EH (cell line): ENCODE measurements at regions not wholly inside any gene's neighbourhood (a gene's known extent, or its start where the extent isn't known, plus 50 kb on each side); places are given as distances from the start of the nearest gene placed in this dataset.

Experiments used
- DNase-seq: peaks from one replicate; pipeline ENCODE4 v3.0.0-alpha.2; 2015; ENCODE audit warnings: low read depth

- no peak for DNase-seq
These were observed 255.9 kb downstream of the SEC23A start for GRCh38 chr14:38847161-38847560.

- DNase-seq: peak; percentile 12
These were observed 263.2 kb downstream of the SEC23A start for GRCh38 chr14:38839694-38840365.

- DNase-seq: no peak
These were observed 264.1 kb downstream of the SEC23A start for GRCh38 chr14:38838979-38839323.

GRCh38 chr14:38838049-38838978 is 264.7 kb downstream of the SEC23A start:
- no peak for DNase-seq

GRCh38 chr14:38837343-38838048 is 265.5 kb downstream of the SEC23A start:
- DNase-seq: no peak

GRCh38 chr14:38836539-38836938 is 266.5 kb downstream of the SEC23A start:
- DNase-seq: no peak

GRCh38 chr14:38835874-38836273 is 267.2 kb downstream of the SEC23A start:
- no peak for DNase-seq

- no peak for DNase-seq
These were observed 274.7 kb downstream of the SEC23A start for GRCh38 chr14:38828183-38828827.

- DNase-seq: peak; percentile 64
These were observed 278.3 kb downstream of the SEC23A start for GRCh38 chr14:38824706-38825105.

- DNase-seq: no peak
These were observed 284.5 kb downstream of the SEC23A start for GRCh38 chr14:38818555-38818954.

- no peak for DNase-seq
These were observed 294.1 kb downstream of the SEC23A start for GRCh38 chr14:38808734-38809455.

GRCh38 chr14:38799671-38800070 is 303.4 kb downstream of the SEC23A start:
- DNase-seq: no peak

- DNase-seq: no peak
These were observed 308.4 kb downstream of the SEC23A start for GRCh38 chr14:38794677-38795076.

GRCh38 chr14:38791862-38792261 is 311.2 kb downstream of the SEC23A start:
- no peak for DNase-seq

- no peak for DNase-seq
These were observed 312.1 kb downstream of the SEC23A start for GRCh38 chr14:38790916-38791315.

GRCh38 chr14:38789805-38790204 is 313.2 kb downstream of the SEC23A start:
- no peak for DNase-seq

GRCh38 chr14:38788060-38788459 is 315.0 kb downstream of the SEC23A start:
- DNase-seq: no peak

- no peak for DNase-seq
These were observed 316.1 kb downstream of the SEC23A start for GRCh38 chr14:38786921-38787320.

GRCh38 chr14:38777401-38777800 is 325.6 kb downstream of the SEC23A start:
- no peak for DNase-seq

GRCh38 chr14:38775986-38776385 is 327.0 kb downstream of the SEC23A start:
- no peak for DNase-seq

- no peak for DNase-seq
These were observed 328.9 kb downstream of the SEC23A start for GRCh38 chr14:38774162-38774561.

- no peak for DNase-seq
These were observed 332.8 kb downstream of the SEC23A start for GRCh38 chr14:38770251-38770650.
